Head of caudate nucleus (tissue), 42 donors: ENCODE measurements at regions not wholly inside any gene's neighbourhood (a gene's known extent, or its start where the extent isn't known, plus 50 kb on each side); places are given as distances from the start of the nearest gene placed in this dataset.
"Not testable (repeated sequence)": the region's sequence is repeated elsewhere in the genome, so short reads cannot be mapped to it uniquely, and the experiment has no call there.

Experiments used
- DNase-seq, 42 donors: peaks; one replicate each; pipeline versions ENCODE4 v3.0.0 to v3.0.0-alpha.2; 2020 to 2021; ENCODE audit warnings: mixed read lengths in 7 of 42
- intact Hi-C: fragments of 100-400 bp; cut with DNase I; formaldehyde crosslinking; loops from one replicate; pipeline ENCODE4 v1.15.0; 2022

GRCh38 chr2:7348761-7349160 is 431.5 kb downstream of the RNF144A start:
- intact Hi-C loops: no loop called here
- DNase-seq: no peak

GRCh38 chr2:7352191-7352590 is 435.0 kb downstream of the RNF144A start:
- intact Hi-C loops: no loop called here
- DNase-seq: no peak

- intact Hi-C loops: no loop called here
- DNase-seq: no peak
Observed at GRCh38 chr2:7353571-7353970, 436.4 kb downstream of the RNF144A start.

- intact Hi-C loops: no loop called here
Observed at GRCh38 chr2:7355781-7356180, 438.6 kb downstream of the RNF144A start.

GRCh38 chr2:7356909-7357584 is 439.8 kb downstream of the RNF144A start:
- peak in 1 of 42 donors; percentile 24 for DNase-seq
- intact Hi-C loops: no loop called here

More at GRCh38 chr2:7355781-7356180, 438.6 kb downstream of the RNF144A start:
- DNase-seq: no peak

DNA sequence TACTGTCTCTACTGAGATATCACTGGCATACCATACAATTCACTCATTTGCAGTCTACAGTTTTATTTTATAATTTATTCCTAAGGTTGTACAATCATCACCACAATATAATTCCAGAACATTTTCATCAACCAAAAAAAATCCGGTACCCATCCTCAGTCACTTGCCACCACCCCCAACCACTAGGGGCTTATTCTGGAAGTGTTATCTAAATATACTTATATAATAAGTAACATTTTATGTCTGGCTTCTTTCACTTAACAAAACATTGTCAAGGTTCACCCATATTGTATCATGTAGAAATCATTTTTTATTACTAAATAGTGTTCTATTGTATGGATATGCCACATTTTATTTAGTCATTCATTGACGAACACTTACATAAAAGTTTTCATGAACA is 440.8 kb downstream of the RNF144A start:
- intact Hi-C loops: no loop called here
- DNase-seq: peak in 1 of 42 donors; percentile 7

GRCh38 chr2:7358865-7359447 is 441.7 kb downstream of the RNF144A start:
- intact Hi-C loops: no loop called here
- DNase-seq: peak in 1 of 42 donors; percentile 20

DNA sequence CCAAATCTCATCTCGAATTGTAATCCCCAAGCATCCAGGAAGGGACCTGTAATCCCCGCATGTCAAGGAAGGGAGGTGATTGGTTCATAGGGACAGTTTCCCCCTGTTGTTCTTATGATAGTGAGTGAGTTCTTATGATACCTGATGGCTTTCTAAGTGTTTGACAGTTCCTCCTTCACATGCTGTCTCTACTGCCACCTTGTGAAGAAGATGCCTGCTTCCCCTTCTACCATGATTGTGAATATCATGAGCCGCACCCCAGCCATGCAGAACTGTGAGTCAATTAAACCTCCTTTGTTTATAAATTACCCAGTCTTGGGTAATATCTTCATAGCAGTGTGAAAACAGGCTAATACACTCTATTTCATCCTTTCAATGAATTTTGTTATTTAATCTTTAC is 446.7 kb downstream of the RNF144A start:
- intact Hi-C loops: no loop called here

DNA sequence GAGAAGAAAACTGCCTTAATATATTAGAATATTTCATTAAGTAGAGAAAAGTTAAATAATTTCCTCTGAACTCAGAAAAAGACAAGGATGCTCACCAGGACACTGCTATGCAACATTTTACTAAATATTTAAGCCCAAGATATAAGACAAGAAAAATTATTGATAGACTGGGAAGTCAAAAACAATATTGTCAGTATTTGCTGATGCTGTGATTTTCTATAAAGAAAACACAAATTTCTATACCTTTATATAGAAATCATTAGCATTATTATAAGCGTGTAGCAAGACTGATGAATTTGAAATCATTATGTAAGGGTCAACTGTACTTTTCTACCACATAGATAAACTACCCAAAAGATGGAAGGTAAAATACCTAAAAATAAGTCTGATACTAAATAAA is 451.0 kb downstream of the RNF144A start:
- intact Hi-C loops: no loop called here
- no peak for DNase-seq

More for the DNA sequence above, 446.7 kb downstream of the RNF144A start:
- no peak for DNase-seq

- DNase-seq: no peak
- intact Hi-C loops: no loop called here
Observed at GRCh38 chr2:7373156-7373555, 455.9 kb downstream of the RNF144A start.

GRCh38 chr2:7375901-7376300 is 458.7 kb downstream of the RNF144A start:
- intact Hi-C loops: no loop called here
- DNase-seq: no peak

GRCh38 chr2:7377916-7378569 is 460.8 kb downstream of the RNF144A start:
- intact Hi-C loops: no loop called here
- DNase-seq: peak in 5 of 42 donors; percentile 3 to 21 (median 10)

GRCh38 chr2:7378591-7378990 is 461.4 kb downstream of the RNF144A start:
- intact Hi-C loops: no loop called here
- DNase-seq: no peak

DNA sequence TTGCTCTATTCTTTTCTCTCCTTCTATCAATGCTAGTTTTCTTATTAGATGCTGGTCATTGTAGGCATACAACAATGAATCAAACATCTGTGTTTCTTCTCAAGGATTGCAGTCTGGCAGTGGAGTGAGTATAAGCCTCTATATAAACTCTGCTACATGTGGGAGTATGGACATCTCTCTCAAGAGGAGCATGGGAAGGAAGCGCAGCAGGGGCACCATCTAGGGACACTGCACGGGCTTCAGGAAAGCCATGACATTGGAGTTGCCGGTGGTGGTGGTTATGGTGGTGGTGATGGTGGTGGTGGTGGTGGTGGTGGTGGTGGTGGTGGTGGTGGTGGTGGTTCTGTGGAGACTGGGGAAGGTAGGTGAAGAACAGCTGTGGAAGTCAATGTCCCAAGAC is 462.6 kb downstream of the RNF144A start:
- intact Hi-C loops: no loop called here
- no peak for DNase-seq

DNA sequence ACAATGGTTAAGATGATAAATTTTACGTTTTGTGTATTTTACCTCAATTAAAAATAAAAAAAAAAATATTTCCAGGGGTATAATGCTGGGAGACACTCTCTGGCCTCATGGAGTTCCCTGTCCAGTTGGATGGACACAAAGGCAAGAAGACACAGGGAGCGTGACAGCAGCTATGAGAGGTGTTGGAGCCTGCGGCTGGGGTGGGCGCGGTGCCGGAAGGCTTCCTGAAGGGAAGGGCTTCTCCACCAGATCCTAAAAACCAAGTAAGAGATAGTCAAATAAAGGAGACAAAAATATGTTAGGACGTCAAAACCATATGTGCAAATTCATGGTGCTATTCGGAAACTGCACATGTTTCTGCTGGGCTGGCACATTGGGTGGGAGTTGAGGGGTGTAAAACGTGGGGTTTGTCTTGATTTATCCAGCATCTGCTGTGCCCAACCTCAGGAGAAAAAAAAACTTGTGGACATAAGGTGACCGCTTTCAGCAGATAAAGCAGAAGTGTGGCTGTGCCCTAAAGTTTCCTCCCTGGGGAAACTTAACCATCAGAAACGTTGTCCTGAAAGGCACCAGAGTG is 467.6 kb downstream of the RNF144A start:
- no peak for DNase-seq
- intact Hi-C loops: no loop called here

GRCh38 chr2:7390311-7390710 is 473.1 kb downstream of the RNF144A start:
- DNase-seq, intact Hi-C loops: not testable (repeated sequence)

GRCh38 chr2:7392076-7392787 is 475.0 kb downstream of the RNF144A start:
- DNase-seq: no peak
- intact Hi-C loops: no loop called here

GRCh38 chr2:7394195-7394594 is 477.0 kb downstream of the RNF144A start:
- intact Hi-C loops: no loop called here
- DNase-seq: no peak

DNA sequence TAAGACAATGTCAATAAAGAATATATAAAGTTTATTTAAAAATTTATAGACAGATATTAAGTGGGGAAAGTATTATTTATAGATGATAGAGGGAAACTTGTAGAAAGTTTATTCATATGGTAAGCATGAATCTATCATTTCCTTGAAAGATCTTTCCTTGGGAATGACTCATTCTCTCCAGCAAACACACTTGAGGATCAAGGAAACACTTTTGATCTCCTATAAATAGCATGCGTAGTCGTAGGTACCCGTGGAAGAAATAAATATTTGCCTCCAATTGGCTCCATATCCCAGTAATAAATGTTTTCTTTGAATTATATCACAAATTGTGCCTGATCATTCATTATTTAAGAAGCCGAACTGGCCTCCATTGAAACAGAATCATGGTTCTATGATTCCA is 483.4 kb downstream of the RNF144A start:
- intact Hi-C loops: no loop called here
- no peak for DNase-seq
